ENCODE measurements at regions not wholly inside any gene's neighbourhood (a gene's known extent, or its start where the extent isn't known, plus 50 kb on each side); places are given as distances from the start of the nearest gene placed in this dataset.

DNA sequence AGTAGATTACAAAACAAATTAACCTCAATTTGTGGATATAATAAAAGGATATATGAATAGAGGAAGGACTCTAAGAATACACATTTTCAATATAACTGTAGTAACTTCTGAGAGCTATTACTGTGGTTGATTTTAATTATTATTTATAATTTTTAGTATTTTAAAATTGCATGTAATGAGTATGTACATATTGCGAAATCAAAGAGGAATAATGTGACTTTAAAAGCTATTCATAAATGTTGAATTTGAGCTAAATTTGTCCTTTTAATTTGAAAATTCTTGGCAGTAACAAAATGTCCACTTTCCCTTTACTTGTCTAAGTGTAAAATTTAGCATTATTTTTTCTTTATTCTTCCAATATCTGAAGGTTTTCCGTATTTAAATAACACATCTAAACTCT lies 750.6 kb upstream of the PCDH15 start:
- TF ChIP-seq, protein P1, sequence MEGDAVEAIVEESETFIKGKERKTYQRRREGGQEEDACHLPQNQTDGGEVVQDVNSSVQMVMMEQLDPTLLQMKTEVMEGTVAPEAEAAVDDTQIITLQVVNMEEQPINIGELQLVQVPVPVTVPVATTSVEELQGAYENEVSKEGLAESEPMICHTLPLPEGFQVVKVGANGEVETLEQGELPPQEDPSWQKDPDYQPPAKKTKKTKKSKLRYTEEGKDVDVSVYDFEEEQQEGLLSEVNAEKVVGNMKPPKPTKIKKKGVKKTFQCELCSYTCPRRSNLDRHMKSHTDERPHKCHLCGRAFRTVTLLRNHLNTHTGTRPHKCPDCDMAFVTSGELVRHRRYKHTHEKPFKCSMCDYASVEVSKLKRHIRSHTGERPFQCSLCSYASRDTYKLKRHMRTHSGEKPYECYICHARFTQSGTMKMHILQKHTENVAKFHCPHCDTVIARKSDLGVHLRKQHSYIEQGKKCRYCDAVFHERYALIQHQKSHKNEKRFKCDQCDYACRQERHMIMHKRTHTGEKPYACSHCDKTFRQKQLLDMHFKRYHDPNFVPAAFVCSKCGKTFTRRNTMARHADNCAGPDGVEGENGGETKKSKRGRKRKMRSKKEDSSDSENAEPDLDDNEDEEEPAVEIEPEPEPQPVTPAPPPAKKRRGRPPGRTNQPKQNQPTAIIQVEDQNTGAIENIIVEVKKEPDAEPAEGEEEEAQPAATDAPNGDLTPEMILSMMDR (IDR thresholded peaks at IDR 0.05), result no peak
- TF ChIP-seq EP300 (IDR thresholded peaks at IDR 0.05), result no peak
- TF ChIP-seq POLR2AphosphoS5 (IDR thresholded peaks at IDR 0.05), result no peak
